B cell (primary cell): ENCODE measurements at regions not wholly inside any gene's neighbourhood (a gene's known extent, or its start where the extent isn't known, plus 50 kb on each side); places are given as distances from the start of the nearest gene placed in this dataset.

Source experiments
- ATAC-seq: fragments of 200-7000 bp; cut with Tn5 transposase; one replicate; pipeline ENCODE4 v1.10.0; 2021; ENCODE audit warnings: low read depth, mild to moderate bottlenecking, moderate number of reproducible peaks, moderate library complexity
- CTCF ChIA-PET: fragments of 350-600 bp; sonication (Branson Sonifier 250); formaldehyde crosslinking; loops from one replicate; lab custom pipeline; 2021; ENCODE audit warnings: antibody characterized with exemption, inconsistent platforms; lab: Charles Lee
- POLR2A ChIA-PET: fragments of 350-600 bp; sonication (Branson Sonifier 250); formaldehyde crosslinking; loops from one replicate; lab custom pipeline; 2021; ENCODE audit warnings: antibody characterized with exemption; lab: Charles Lee
- DNase-seq: peaks from one replicate; pipeline ENCODE4 v3.0.0; 2013
- H2AFZ ChIP-seq: 2 replicates; pipeline ENCODE4 v1.6.1; 2012; ENCODE audit warnings: mild to moderate bottlenecking, low read depth, low read length; ENCODE audit not compliant: insufficient read depth, poor library complexity, severe bottlenecking
- H3K27ac ChIP-seq, 2 donors: 1 replicate in 1 of 2; 2 replicates in 1 of 2; pipeline ENCODE4 v1.5.1; 2012 to 2013; ENCODE audit warnings: low read length in 2 of 2, mild to moderate bottlenecking in 2 of 2, moderate library complexity in 1 of 2
- H3K27me3 ChIP-seq, 4 experiments: fragments of 200-600 bp in 1 of 4; sonication (generic) in 1 of 4; replicated peaks in 1 of 4; 1 replicate in 2 of 4; 2 replicates in 2 of 4; pipeline versions ENCODE4 v1.6.1 to v1.7.0; 2013 to 2016; ENCODE audit warnings: low read length in 3 of 4, mild to moderate bottlenecking in 2 of 4, mixed read lengths in 1 of 4, moderate library complexity in 1 of 4; ENCODE audit not compliant: insufficient read depth in 4 of 4, control insufficient read depth in 3 of 4; ENCODE audit errors: control extremely low read depth in 1 of 4
- H3K36me3 ChIP-seq, 2 experiments: replicated peaks in 1 of 2; 1 replicate in 1 of 2; 2 replicates in 1 of 2; pipeline versions ENCODE4 v1.6.1 to v1.7.1; 2013; ENCODE audit warnings: low read length in 1 of 2; ENCODE audit not compliant: insufficient read depth in 2 of 2, control insufficient read depth in 1 of 2; ENCODE audit errors: control extremely low read depth in 1 of 2, extremely low read depth in 1 of 2
- H3K4me1 ChIP-seq, 2 donors: fragments of 200-600 bp in 1 of 2; sonication (generic) in 1 of 2; 1 replicate in 1 of 2; 2 replicates in 1 of 2; pipeline versions ENCODE4 v1.5.1 to v1.6.1; 2013 to 2017; ENCODE audit warnings: low read length in 2 of 2; ENCODE audit not compliant: control insufficient read depth in 2 of 2, insufficient read depth in 2 of 2
- H3K4me2 ChIP-seq: replicated peaks from 2 replicates; pipeline ENCODE3; 2012; ENCODE audit warnings: mild to moderate bottlenecking, low read depth, low read length; ENCODE audit not compliant: poor library complexity, severe bottlenecking
- H3K4me3 ChIP-seq, 5 experiments: fragments of 200-600 bp in 1 of 5; sonication (generic) in 1 of 5; 1 replicate in 3 of 5; 2 replicates in 2 of 5; pipeline versions ENCODE4 v1.5.1 to v1.7.0; 2011 to 2016; ENCODE audit warnings: low read length in 4 of 5, mild to moderate bottlenecking in 4 of 5, low read depth in 2 of 5, control low read depth in 1 of 5, moderate library complexity in 1 of 5; ENCODE audit not compliant: insufficient read depth in 1 of 5; ENCODE audit errors: control extremely low read depth in 1 of 5, extremely low read depth in 1 of 5
- H3K79me2 ChIP-seq: fragments of 200-600 bp; sonication (generic); one replicate; pipeline ENCODE4 v1.6.0; 2016; ENCODE audit warnings: low read length; ENCODE audit not compliant: control insufficient read depth, insufficient read depth
- H3K9ac ChIP-seq: fragments of 200-600 bp; sonication (generic); 2 replicates; pipeline ENCODE4 v1.6.1; 2017; ENCODE audit warnings: mild to moderate bottlenecking, low read length, moderate library complexity
- H3K9me3 ChIP-seq, 3 donors: one replicate each; pipeline versions ENCODE4 v1.6.1 to v1.7.1; 2013; ENCODE audit warnings: low read length in 2 of 3; ENCODE audit not compliant: control insufficient read depth in 2 of 3, insufficient read depth in 1 of 3; ENCODE audit errors: control extremely low read depth in 1 of 3
- H4K20me1 ChIP-seq: 2 replicates; pipeline ENCODE4 v1.6.0; 2012; ENCODE audit warnings: mild to moderate bottlenecking, low read length; ENCODE audit not compliant: insufficient read depth, control insufficient read depth, poor library complexity, severe bottlenecking
- H3K27ac Mint-ChIP-seq: one replicate; pipeline ENCODE4 v1.8.0; 2021; ENCODE audit warnings: mixed read lengths
- H3K27me3 Mint-ChIP-seq: one replicate; pipeline ENCODE4 v1.8.0; 2021; ENCODE audit warnings: mixed read lengths
- H3K4me1 Mint-ChIP-seq: one replicate; pipeline ENCODE4 v1.8.0; 2021; ENCODE audit warnings: mixed read lengths
- H3K4me3 Mint-ChIP-seq: one replicate; pipeline ENCODE4 v1.8.0; 2021; ENCODE audit warnings: mixed read lengths
- H3K9me3 Mint-ChIP-seq: one replicate; pipeline ENCODE4 v1.8.0; 2022; ENCODE audit warnings: mixed read lengths; ENCODE audit not compliant: insufficient read depth
- EZH2 ChIP-seq: IDR thresholded peaks from 2 replicates; pipeline ENCODE4 v1.6.1; 2012; ENCODE audit warnings: borderline replicate concordance, low read depth, mild to moderate bottlenecking, moderate library complexity, low read length; ENCODE audit not compliant: insufficient read depth, poor library complexity, severe bottlenecking
- WGBS: methylation state at CpG from one replicate; pipeline ENCODE4 v1.1.5; 2013; ENCODE audit warnings: missing lambda C conversion rate; ENCODE audit not compliant: insufficient coverage; 5-methylcytosine and 5-hydroxymethylcytosine counted together
- intact Hi-C: fragments of 100-400 bp; cut with micrococcal nuclease; formaldehyde crosslinking; loops from one replicate; pipeline ENCODE4 v1.10.0; 2022
- TF ChIP-seq, protein P1 (sequence below): fragments of 200-600 bp; IDR thresholded peaks from one replicate; pipeline ENCODE4 v1.8.0; 2022; ENCODE audit warnings: antibody characterized with exemption, mild to moderate bottlenecking

- no peak overlapping the region for H3K27ac ChIP-seq
- DNase-seq: no peak
- ChIA-PET CTCF (interaction anchor here (3.0 kb wide), 1 partner anchor 96 kb away, joined by 11 read pairs; no protein-coding TSS in a partner anchor), POLR2A (no interaction called here)
- no peak overlapping the region for H3K4me2 ChIP-seq
- no peaks in the 10 kb centered on the region for H3K36me3 ChIP-seq
- H2AFZ ChIP-seq: no peak overlapping the region
- H3K27ac Mint-ChIP-seq: no peak overlapping the region
- H3K4me1 Mint-ChIP-seq: peaks cover 45% of the 10 kb centered on the region
- H3K9me3 ChIP-seq: no peaks in the 10 kb centered on the region
- H3K27me3 ChIP-seq: no peaks in the 10 kb centered on the region
- H3K9ac ChIP-seq: no peak overlapping the region
- no peak for TF ChIP-seq EZH2
- TF ChIP-seq, protein P1, sequence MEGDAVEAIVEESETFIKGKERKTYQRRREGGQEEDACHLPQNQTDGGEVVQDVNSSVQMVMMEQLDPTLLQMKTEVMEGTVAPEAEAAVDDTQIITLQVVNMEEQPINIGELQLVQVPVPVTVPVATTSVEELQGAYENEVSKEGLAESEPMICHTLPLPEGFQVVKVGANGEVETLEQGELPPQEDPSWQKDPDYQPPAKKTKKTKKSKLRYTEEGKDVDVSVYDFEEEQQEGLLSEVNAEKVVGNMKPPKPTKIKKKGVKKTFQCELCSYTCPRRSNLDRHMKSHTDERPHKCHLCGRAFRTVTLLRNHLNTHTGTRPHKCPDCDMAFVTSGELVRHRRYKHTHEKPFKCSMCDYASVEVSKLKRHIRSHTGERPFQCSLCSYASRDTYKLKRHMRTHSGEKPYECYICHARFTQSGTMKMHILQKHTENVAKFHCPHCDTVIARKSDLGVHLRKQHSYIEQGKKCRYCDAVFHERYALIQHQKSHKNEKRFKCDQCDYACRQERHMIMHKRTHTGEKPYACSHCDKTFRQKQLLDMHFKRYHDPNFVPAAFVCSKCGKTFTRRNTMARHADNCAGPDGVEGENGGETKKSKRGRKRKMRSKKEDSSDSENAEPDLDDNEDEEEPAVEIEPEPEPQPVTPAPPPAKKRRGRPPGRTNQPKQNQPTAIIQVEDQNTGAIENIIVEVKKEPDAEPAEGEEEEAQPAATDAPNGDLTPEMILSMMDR: no peak
- no peak overlapping the region for H3K4me3 ChIP-seq
- H3K9me3 Mint-ChIP-seq: no peaks in the 10 kb centered on the region
- WGBS: no CpG with 5 or more reads among the region's 3 CpGs
- H3K79me2 ChIP-seq: peaks cover 78% of the 10 kb centered on the region
- H3K4me1 ChIP-seq: peaks cover 18 to 30% of the 10 kb centered on the region in 2 donors
- H3K4me3 Mint-ChIP-seq: no peak overlapping the region
- intact Hi-C loops: loop anchor here (2.0 kb wide), 2 partner anchors 171 to 273 kb away; no protein-coding TSS in a partner anchor
- peaks cover 52% of the 10 kb centered on the region for H4K20me1 ChIP-seq
- H3K27me3 Mint-ChIP-seq: no peaks in the 10 kb centered on the region
- ATAC-seq: no peak
These were observed 65.0 kb upstream of the ABL1 start for GRCh38 chr9:130770093-130770492.

DNA sequence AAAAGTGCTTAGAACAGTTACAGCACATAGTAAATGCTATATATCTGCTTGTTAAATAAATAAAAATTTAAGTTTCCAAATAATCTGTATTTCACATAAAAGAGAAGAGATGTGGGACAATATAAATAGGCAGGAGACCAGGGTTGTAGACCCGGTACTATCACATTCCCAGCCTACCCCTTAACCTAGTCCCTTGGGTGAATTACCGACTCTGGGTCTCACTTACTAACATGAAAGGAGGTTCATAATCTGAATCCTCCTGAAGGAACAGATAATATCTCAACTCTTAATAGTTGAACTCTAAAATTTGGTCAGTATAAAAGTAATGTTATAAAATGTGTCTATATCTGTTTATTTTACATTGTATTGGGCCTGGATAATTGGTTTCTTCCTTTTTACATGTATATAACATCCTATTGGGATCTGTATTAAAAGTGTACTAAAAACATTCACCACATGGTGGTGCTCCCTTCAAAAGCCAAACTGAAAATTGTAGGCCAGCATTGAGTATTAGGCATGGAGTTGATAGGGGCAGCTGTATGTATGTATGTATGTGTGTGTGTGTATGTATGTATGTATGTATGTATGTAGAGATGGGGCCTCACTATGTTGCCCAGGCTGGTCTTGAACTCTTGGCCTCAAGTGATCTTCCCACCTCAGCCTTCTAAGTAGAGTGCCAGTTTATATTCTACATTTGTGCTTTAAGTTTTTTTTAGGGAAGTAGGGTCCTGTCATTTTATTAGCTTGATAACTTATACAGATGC is 64.2 kb upstream of the ABL1 start:
- H3K4me1 Mint-ChIP-seq: peaks cover 37% of the 10 kb centered on the region
- Histone ChIP-seq H3K4me1 (peaks cover 15 to 22% of the 10 kb centered on the region in 2 donors), H3K36me3 (no peaks in the 10 kb centered on the region), H2AFZ (no peak overlapping the region), H3K4me3 (no peak overlapping the region), H4K20me1 (peaks cover 56% of the 10 kb centered on the region), H3K79me2 (peaks cover 78% of the 10 kb centered on the region), H3K27ac (no peak overlapping the region), H3K9me3 (no peaks in the 10 kb centered on the region), H3K4me2 (no peak overlapping the region), H3K27me3 (no peaks in the 10 kb centered on the region), H3K9ac (no peak overlapping the region)
- no peaks in the 10 kb centered on the region for H3K9me3 Mint-ChIP-seq
- WGBS: no CpG with 5 or more reads among the region's 2 CpGs
- H3K27ac Mint-ChIP-seq: no peak overlapping the region
- no peaks in the 10 kb centered on the region for H3K27me3 Mint-ChIP-seq
- ChIA-PET CTCF (interaction anchor here (0.6 to 1.8 kb wide), 13 partner anchors 12 to 276 kb away, joined by 3 to 10 read pairs (median 4); no protein-coding TSS in a partner anchor), POLR2A (no interaction called here)
- TF ChIP-seq, protein P1: peak; percentile 69
- TF ChIP-seq EZH2: no peak
- no peak for ATAC-seq
- H3K4me3 Mint-ChIP-seq: no peak overlapping the region
- peak; percentile 50 for DNase-seq
- intact Hi-C loops: loop anchor here (1.0 to 2.0 kb wide), 3 partner anchors 92 to 272 kb away; no protein-coding TSS in a partner anchor
